WTC11 (cell line): ENCODE measurements at regions not wholly inside any gene's neighbourhood (a gene's known extent, or its start where the extent isn't known, plus 50 kb on each side); places are given as distances from the start of the nearest gene placed in this dataset.

Source experiments
- ATF3 ChIP-seq: sonication (generic); formaldehyde crosslinking; conservative IDR thresholded peaks from 2 replicates; pipeline ENCODE4 v1.8.1; 2022; ENCODE audit warnings: mild to moderate bottlenecking, missing genetic modification reagents
- CREM ChIP-seq: sonication (generic); formaldehyde crosslinking; IDR thresholded peaks from 2 replicates; pipeline ENCODE4 v1.8.1; 2022; ENCODE audit warnings: mild to moderate bottlenecking, missing genetic modification reagents, moderate library complexity
- CTCF ChIP-seq: fragments of 200-600 bp; IDR thresholded peaks from 2 replicates; pipeline ENCODE4 v1.8.0; 2022; ENCODE audit warnings: antibody characterized with exemption
- KAT7 ChIP-seq: sonication (generic); formaldehyde crosslinking; IDR thresholded peaks from 2 replicates; pipeline ENCODE4 v1.8.1; 2023; ENCODE audit warnings: missing genetic modification reagents, mild to moderate bottlenecking, borderline replicate concordance
- MXD4 ChIP-seq: fragments of 250-450 bp; sonication (Bioruptor Pico); IDR thresholded peaks from 2 replicates; pipeline ENCODE4 v1.8.0; 2021; ENCODE audit warnings: mild to moderate bottlenecking, moderate library complexity, borderline replicate concordance
- NFYB ChIP-seq: sonication (generic); formaldehyde crosslinking; conservative IDR thresholded peaks from 2 replicates; pipeline ENCODE4 v1.8.0; 2022; ENCODE audit warnings: low read depth, missing genetic modification reagents
- NR3C1 ChIP-seq: sonication (generic); formaldehyde crosslinking; conservative IDR thresholded peaks from 2 replicates; pipeline ENCODE4 v1.8.1; 2023; ENCODE audit warnings: low read depth, mild to moderate bottlenecking, missing genetic modification reagents
- TEAD1 ChIP-seq: sonication (generic); formaldehyde crosslinking; IDR thresholded peaks from 2 replicates; pipeline ENCODE4 v1.8.0; 2022; ENCODE audit warnings: mild to moderate bottlenecking, missing genetic modification reagents
- ZNF425 ChIP-seq: fragments of 250-450 bp; sonication (Bioruptor Pico); conservative IDR thresholded peaks from 2 replicates; pipeline ENCODE4 v1.9.0; 2021; ENCODE audit warnings: mild to moderate bottlenecking

GRCh38 chr1:185533596-185533995, 200.6 kb upstream of the HMCN1 start:
- no peak for TF ChIP-seq CTCF
- TF ChIP-seq ATF3 (CRISPR knock-in tag), result no peak
- TF ChIP-seq NFYB (CRISPR knock-in tag), result no peak
- TF ChIP-seq KAT7, result no peak
- TF ChIP-seq TEAD1, result no peak
- no peak for TF ChIP-seq CREM (CRISPR knock-in tag)
- no peak for TF ChIP-seq MXD4 (CRISPR knock-in tag)
- TF ChIP-seq NR3C1, result no peak
- no peak for TF ChIP-seq ZNF425
